A172 (cell line): ENCODE measurements at regions not wholly inside any gene's neighbourhood (a gene's known extent, or its start where the extent isn't known, plus 50 kb on each side); places are given as distances from the start of the nearest gene placed in this dataset.

Experiments used
- DNase-seq: peaks from one replicate; pipeline ENCODE4 v3.0.0-alpha.2; 2015; ENCODE audit warnings: low spot score

GRCh38 chr13:50357586-50358118, 342.4 kb downstream of the KCNRG start:
- DNase-seq, result peak; percentile 84

GRCh38 chr13:50358231-50359040, 343.2 kb downstream of the KCNRG start:
- DNase-seq, result no peak

GRCh38 chr13:50359041-50359367, 343.8 kb downstream of the KCNRG start:
- no peak for DNase-seq

GRCh38 chr13:50359779-50360178, 344.5 kb downstream of the KCNRG start:
- no peak for DNase-seq

- DNase-seq, result no peak
Observed at GRCh38 chr13:50360637-50361036, 345.4 kb downstream of the KCNRG start.

GRCh38 chr13:50361282-50361681, 346.0 kb downstream of the KCNRG start:
- no peak for DNase-seq

- DNase-seq, result peak; percentile 41
Observed at GRCh38 chr13:50365408-50366391, 350.5 kb downstream of the KCNRG start.

- no peak for DNase-seq
Observed at GRCh38 chr13:50366488-50367174, 351.4 kb downstream of the KCNRG start.

- DNase-seq, result no peak
Observed at GRCh38 chr13:50369646-50370045, 354.4 kb downstream of the KCNRG start.

- DNase-seq, result no peak
Observed at GRCh38 chr13:50370303-50370950, 355.2 kb downstream of the KCNRG start.

- DNase-seq, result no peak
Observed at GRCh38 chr13:50374517-50374916, 359.3 kb downstream of the KCNRG start.

GRCh38 chr13:50375792-50376191, 360.5 kb downstream of the KCNRG start:
- peak; percentile 62 for DNase-seq

- DNase-seq, result no peak
Observed at GRCh38 chr13:50376895-50377575, 361.8 kb downstream of the KCNRG start.

- DNase-seq, result no peak
Observed at GRCh38 chr13:50377726-50378270, 362.6 kb downstream of the KCNRG start.

- DNase-seq, result no peak
Observed at GRCh38 chr13:50378509-50379044, 363.3 kb downstream of the KCNRG start.

- DNase-seq, result no peak
Observed at GRCh38 chr13:50379584-50379983, 364.3 kb downstream of the KCNRG start.

GRCh38 chr13:50380905-50381304, 365.7 kb downstream of the KCNRG start:
- DNase-seq, result no peak

- no peak for DNase-seq
Observed at GRCh38 chr13:50382511-50382910, 367.3 kb downstream of the KCNRG start.

GRCh38 chr13:50382951-50383350, 367.7 kb downstream of the KCNRG start:
- DNase-seq, result no peak

- no peak for DNase-seq
Observed at GRCh38 chr13:50384724-50385123, 369.5 kb downstream of the KCNRG start.
